ENCODE measurements at regions not wholly inside any gene's neighbourhood (a gene's known extent, or its start where the extent isn't known, plus 50 kb on each side); places are given as distances from the start of the nearest gene placed in this dataset.

DNA sequence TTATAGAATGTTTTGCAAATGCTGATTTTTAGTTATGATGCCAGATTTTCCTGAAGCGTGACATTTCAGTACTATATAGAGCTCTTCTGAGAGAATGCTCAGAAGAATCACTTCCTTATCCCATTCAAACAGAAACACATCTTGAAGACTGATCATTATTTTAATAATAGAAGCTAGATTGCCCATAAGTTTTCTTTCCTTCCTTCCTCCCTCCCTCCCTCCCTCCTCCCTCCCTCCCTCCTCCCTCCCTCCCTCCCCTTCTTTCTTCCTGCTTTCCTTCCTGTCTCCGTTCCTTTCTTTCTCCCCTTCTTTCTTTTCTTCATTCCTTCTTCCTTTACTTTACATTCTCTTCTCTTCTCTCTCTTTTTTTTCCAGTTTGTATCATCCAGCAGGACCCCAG, 767.4 kb downstream of the IRX1 start:
- DNase-seq (ENCODE audit: extremely low spot score), result no peak
- H3K4me3 ChIP-seq (ENCODE audit: low read depth, low read length), result no peak overlapping the region
- H3K36me3 ChIP-seq (ENCODE audit: insufficient read depth), result no peaks in the 10 kb centered on the region
- WGBS, result 35% methylated on average over 1 of the region's 2 CpGs
- H3K27ac ChIP-seq (ENCODE audit: low read depth), result no peak overlapping the region
- no peaks in the 10 kb centered on the region for H3K4me1 ChIP-seq (ENCODE audit: insufficient read depth)

GRCh38 chr5:4366628-4367027, 771.0 kb downstream of the IRX1 start:
- H3K4me1 ChIP-seq (ENCODE audit: insufficient read depth), result no peaks in the 10 kb centered on the region
- 80% methylated on average over 5 of the region's 5 CpGs for WGBS

GRCh38 chr5:4370218-4370617, 769.9 kb upstream of the ADAMTS16 start:
- Histone ChIP-seq H3K27ac (ENCODE audit: low read depth) (no peak overlapping the region), H3K36me3 (ENCODE audit: insufficient read depth) (no peaks in the 10 kb centered on the region), H3K4me1 (ENCODE audit: insufficient read depth) (no peaks in the 10 kb centered on the region), H3K4me3 (ENCODE audit: low read depth, low read length) (no peak overlapping the region)
- no peak for DNase-seq (ENCODE audit: extremely low spot score)
- WGBS, result 74% methylated on average over 6 of the region's 6 CpGs

More at GRCh38 chr5:4366628-4367027, 771.0 kb downstream of the IRX1 start:
- Histone ChIP-seq H3K36me3 (ENCODE audit: insufficient read depth) (no peaks in the 10 kb centered on the region), H3K4me3 (ENCODE audit: low read depth, low read length) (no peak overlapping the region), H3K27ac (ENCODE audit: low read depth) (no peak overlapping the region)
- DNase-seq (ENCODE audit: extremely low spot score), result no peak

GRCh38 chr5:4372481-4372880, 767.6 kb upstream of the ADAMTS16 start:
- DNase-seq (ENCODE audit: extremely low spot score), result no peak
- H3K27ac ChIP-seq (ENCODE audit: low read depth), result no peak overlapping the region
- no peaks in the 10 kb centered on the region for H3K36me3 ChIP-seq (ENCODE audit: insufficient read depth)
- 68% methylated on average over 1 of the region's 1 CpG for WGBS
- H3K4me1 ChIP-seq (ENCODE audit: insufficient read depth), result no peaks in the 10 kb centered on the region
- H3K4me3 ChIP-seq (ENCODE audit: low read depth, low read length), result no peak overlapping the region

GRCh38 chr5:4373051-4373820, 766.9 kb upstream of the ADAMTS16 start:
- 63% methylated on average over 6 of the region's 6 CpGs for WGBS
- no peaks in the 10 kb centered on the region for H3K4me1 ChIP-seq (ENCODE audit: insufficient read depth)
- DNase-seq (ENCODE audit: extremely low spot score), result no peak

GRCh38 chr5:4374866-4375265, 765.3 kb upstream of the ADAMTS16 start:
- 70% methylated on average over 7 of the region's 7 CpGs for WGBS
- Histone ChIP-seq H3K27ac (ENCODE audit: low read depth) (no peak overlapping the region), H3K4me1 (ENCODE audit: insufficient read depth) (no peaks in the 10 kb centered on the region)

More at GRCh38 chr5:4373051-4373820, 766.9 kb upstream of the ADAMTS16 start:
- Histone ChIP-seq H3K36me3 (ENCODE audit: insufficient read depth) (no peaks in the 10 kb centered on the region), H3K27ac (ENCODE audit: low read depth) (no peak overlapping the region), H3K4me3 (ENCODE audit: low read depth, low read length) (no peak overlapping the region)

GRCh38 chr5:4375640-4376039, 764.5 kb upstream of the ADAMTS16 start:
- Histone ChIP-seq H3K36me3 (ENCODE audit: insufficient read depth) (no peaks in the 10 kb centered on the region), H3K4me1 (ENCODE audit: insufficient read depth) (no peaks in the 10 kb centered on the region), H3K27ac (ENCODE audit: low read depth) (no peak overlapping the region), H3K4me3 (ENCODE audit: low read depth, low read length) (no peak overlapping the region)
- DNase-seq (ENCODE audit: extremely low spot score), result no peak
- 88% methylated on average over 7 of the region's 7 CpGs for WGBS

More at GRCh38 chr5:4374866-4375265, 765.3 kb upstream of the ADAMTS16 start:
- Histone ChIP-seq H3K36me3 (ENCODE audit: insufficient read depth) (no peaks in the 10 kb centered on the region), H3K4me3 (ENCODE audit: low read depth, low read length) (no peak overlapping the region)
- DNase-seq (ENCODE audit: extremely low spot score), result no peak

- no peak overlapping the region for H3K4me3 ChIP-seq (ENCODE audit: low read depth, low read length)
- DNase-seq (ENCODE audit: extremely low spot score), result no peak
- H3K27ac ChIP-seq (ENCODE audit: low read depth), result no peak overlapping the region
- no peaks in the 10 kb centered on the region for H3K36me3 ChIP-seq (ENCODE audit: insufficient read depth)
- 19% methylated on average over 4 of the region's 4 CpGs for WGBS
- no peaks in the 10 kb centered on the region for H3K4me1 ChIP-seq (ENCODE audit: insufficient read depth)
Observed at GRCh38 chr5:4383102-4383501, 757.0 kb upstream of the ADAMTS16 start.

DNA sequence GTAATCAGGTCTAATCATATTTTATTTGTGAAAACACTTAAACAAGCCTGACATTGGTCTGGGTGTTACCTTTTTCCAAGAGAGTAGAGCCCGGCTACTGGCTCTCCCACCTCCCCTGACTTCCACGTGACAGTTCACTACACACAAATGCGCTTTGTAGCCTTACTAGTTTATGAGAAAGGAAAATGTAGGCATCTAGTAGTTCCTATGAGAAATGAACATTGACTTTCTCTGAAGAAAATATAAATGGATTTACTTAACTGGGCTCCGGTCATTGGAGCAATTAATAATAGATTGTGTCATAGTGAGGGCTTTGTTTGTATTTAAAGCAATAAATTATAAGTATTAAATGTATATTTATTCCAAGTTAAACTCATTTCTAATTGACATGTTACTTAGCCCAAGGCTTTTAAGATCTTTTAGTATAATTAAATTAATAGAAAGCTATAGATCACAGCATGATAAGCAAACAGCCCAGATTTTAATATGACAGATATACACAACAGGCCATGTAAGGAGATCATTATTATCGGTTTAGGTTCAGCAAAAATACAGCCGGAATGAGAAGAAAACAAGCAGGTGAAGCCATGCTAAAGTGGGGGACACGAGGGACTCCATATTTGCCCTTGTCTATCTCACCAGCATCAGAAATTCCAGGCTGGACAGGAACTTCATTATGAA, 756.5 kb upstream of the ADAMTS16 start:
- DNase-seq (ENCODE audit: extremely low spot score), result no peak
- WGBS, result 29% methylated on average over 7 of the region's 7 CpGs
- H3K4me3 ChIP-seq (ENCODE audit: low read depth, low read length), result no peak overlapping the region
- no peak overlapping the region for H3K27ac ChIP-seq (ENCODE audit: low read depth)
- H3K36me3 ChIP-seq (ENCODE audit: insufficient read depth), result no peaks in the 10 kb centered on the region
- no peaks in the 10 kb centered on the region for H3K4me1 ChIP-seq (ENCODE audit: insufficient read depth)

GRCh38 chr5:4384649-4385048, 755.5 kb upstream of the ADAMTS16 start:
- WGBS, result 65% methylated on average over 6 of the region's 6 CpGs
- Histone ChIP-seq H3K4me3 (ENCODE audit: low read depth, low read length) (no peak overlapping the region), H3K27ac (ENCODE audit: low read depth) (no peak overlapping the region), H3K36me3 (ENCODE audit: insufficient read depth) (no peaks in the 10 kb centered on the region), H3K4me1 (ENCODE audit: insufficient read depth) (no peaks in the 10 kb centered on the region)
- DNase-seq (ENCODE audit: extremely low spot score), result no peak

DNA sequence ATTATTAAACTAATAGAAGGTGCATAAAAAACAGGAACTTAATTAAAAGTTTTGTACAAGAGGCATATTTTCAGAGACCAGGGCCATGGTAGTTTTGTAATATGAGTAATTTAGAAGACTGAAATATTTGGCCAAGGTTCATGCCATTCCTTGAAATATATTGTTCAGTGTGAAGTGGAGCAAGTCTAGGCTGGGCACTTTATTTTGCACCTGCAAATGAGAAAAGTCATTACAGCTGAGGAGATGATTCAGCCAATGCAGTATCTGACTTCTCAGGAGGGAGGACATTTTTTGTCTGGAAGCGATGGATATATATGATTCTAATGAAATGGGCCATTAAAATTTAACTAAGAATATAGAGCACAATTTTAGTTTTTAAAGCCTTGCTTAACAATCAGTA, 754.0 kb upstream of the ADAMTS16 start:
- DNase-seq (ENCODE audit: extremely low spot score), result no peak
- H3K4me3 ChIP-seq (ENCODE audit: low read depth, low read length), result no peak overlapping the region
- no peaks in the 10 kb centered on the region for H3K4me1 ChIP-seq (ENCODE audit: insufficient read depth)
- WGBS, result 92% methylated on average over 1 of the region's 1 CpG
- H3K27ac ChIP-seq (ENCODE audit: low read depth), result no peak overlapping the region
- no peaks in the 10 kb centered on the region for H3K36me3 ChIP-seq (ENCODE audit: insufficient read depth)

- DNase-seq (ENCODE audit: extremely low spot score), result no peak
- Histone ChIP-seq H3K4me3 (ENCODE audit: low read depth, low read length) (no peak overlapping the region), H3K27ac (ENCODE audit: low read depth) (no peak overlapping the region), H3K4me1 (ENCODE audit: insufficient read depth) (no peaks in the 10 kb centered on the region), H3K36me3 (ENCODE audit: insufficient read depth) (no peaks in the 10 kb centered on the region)
- 78% methylated on average over 3 of the region's 3 CpGs for WGBS
Observed at GRCh38 chr5:4387290-4387689, 752.8 kb upstream of the ADAMTS16 start.

DNA sequence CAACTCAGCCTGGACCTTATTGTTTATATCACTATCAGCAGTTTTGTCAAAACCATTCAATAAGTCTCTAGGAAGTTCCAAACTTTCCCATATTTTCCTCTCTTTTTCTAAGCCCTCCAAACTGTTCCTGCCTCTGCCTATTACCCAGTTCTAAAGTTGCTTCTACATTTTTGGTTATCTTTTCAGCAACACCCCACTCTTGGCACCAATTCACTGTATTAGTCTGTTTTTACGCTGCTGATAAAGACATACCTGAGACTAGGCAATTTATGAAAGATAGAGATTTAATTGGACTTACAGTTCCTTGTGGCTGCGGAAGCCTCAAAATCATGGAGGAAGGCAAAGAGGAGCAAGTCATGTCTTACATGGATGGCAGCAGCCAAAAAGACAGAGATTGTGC, 744.4 kb upstream of the ADAMTS16 start:
- H3K4me1 ChIP-seq (ENCODE audit: insufficient read depth), result no peaks in the 10 kb centered on the region
- 94% methylated on average over 2 of the region's 2 CpGs for WGBS
- no peaks in the 10 kb centered on the region for H3K36me3 ChIP-seq (ENCODE audit: insufficient read depth)
- H3K4me3 ChIP-seq (ENCODE audit: low read depth, low read length), result no peak overlapping the region
- no peak for DNase-seq (ENCODE audit: extremely low spot score)
- H3K27ac ChIP-seq (ENCODE audit: low read depth), result no peak overlapping the region

DNA sequence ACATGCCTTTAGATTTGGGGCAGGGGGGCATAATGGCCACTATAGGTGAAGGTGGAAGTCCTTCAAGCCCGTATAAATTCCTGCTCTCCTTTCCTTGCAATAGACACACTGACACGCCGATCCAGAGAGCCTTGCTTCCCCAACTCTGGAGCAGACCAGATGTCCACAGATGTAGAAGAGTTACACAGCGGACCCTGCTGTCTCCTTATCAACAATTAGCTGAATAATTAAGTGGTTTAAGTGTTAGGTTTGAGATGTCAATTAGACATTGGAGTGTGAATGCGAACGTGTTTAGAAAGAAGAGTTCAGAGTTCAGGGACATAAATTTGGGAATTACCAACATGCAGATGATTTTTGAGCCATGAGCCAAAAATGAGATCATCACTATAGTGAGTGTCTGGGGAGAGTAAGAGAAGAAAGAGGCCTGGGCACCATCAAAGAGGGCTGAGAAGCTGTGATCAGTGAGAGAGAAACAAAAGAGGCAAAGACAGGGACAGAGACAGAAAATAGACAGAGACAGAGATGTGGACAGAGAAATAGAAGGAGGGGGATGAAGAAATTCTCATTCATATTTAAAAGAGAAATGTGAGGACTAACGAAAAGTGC, 734.4 kb upstream of the ADAMTS16 start:
- 71% methylated on average over 7 of the region's 7 CpGs for WGBS
- Histone ChIP-seq H3K4me1 (ENCODE audit: insufficient read depth) (no peaks in the 10 kb centered on the region), H3K27ac (ENCODE audit: low read depth) (no peak overlapping the region), H3K4me3 (ENCODE audit: low read depth, low read length) (no peak overlapping the region), H3K36me3 (ENCODE audit: insufficient read depth) (no peaks in the 10 kb centered on the region)
- no peak for DNase-seq (ENCODE audit: extremely low spot score)

All from urinary bladder (tissue), 3 donors.